Limb (tissue), 2 donors: ENCODE measurements at regions not wholly inside any gene's neighbourhood (a gene's known extent, or its start where the extent isn't known, plus 50 kb on each side); places are given as distances from the start of the nearest gene placed in this dataset.
"Not testable (repeated sequence)": the region's sequence is repeated elsewhere in the genome, so short reads cannot be mapped to it uniquely, and the experiment has no call there.

Source experiments
- DNase-seq, 2 donors: peaks; one replicate each; pipeline ENCODE4 v3.0.0-alpha.2; 2016; ENCODE audit errors: extremely low spot score in 2 of 2

DNA sequence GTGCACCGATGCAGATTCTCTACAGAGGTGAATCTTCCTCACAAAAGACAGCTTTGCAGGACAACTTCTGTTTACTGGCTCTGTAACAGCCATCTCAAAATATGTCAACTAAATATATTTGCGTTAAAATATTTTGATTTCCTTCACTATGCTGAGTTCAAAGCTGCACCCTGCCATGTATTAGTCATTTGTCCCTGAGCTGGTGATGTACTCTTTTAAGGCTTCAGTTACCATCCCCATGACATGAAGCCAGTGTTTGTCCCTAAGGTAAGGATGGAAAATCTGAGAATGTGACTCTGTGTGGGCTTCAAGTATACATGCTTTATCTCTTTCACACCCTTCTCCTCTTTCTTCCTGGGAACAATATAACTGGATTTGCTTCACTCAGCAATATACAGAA is 70.2 kb upstream of the BTG3 start:
- DNase-seq = no peak

DNA sequence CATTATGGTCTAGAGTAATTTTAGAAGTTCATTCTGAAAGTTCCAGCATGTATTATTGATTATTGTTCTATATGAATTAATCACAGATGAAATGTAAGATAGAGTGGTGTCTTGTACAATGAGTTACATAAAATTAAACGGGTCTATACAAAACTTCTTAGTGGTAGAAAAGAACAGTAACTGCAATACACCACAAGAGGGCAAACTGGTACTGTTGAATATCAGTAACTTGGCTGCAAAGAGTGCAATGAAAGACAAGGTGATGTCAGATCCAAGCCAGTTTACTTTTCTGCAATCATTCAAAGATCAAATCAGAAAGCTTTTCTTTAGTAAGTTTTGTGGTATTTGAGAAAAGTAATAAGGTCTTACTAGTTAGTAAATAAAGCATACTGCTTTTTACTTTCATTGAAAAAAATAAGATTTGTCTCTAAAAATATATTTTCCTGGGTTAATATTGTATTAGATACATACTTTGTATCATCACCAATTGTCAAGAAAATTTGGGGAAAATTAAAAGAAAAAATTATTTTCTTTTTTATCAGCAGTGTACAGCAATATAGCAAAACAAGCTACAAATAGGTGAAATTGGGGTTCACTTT is 66.4 kb upstream of the BTG3 start:
- peak in 1 of 2 donors; percentile 84 for DNase-seq

DNA sequence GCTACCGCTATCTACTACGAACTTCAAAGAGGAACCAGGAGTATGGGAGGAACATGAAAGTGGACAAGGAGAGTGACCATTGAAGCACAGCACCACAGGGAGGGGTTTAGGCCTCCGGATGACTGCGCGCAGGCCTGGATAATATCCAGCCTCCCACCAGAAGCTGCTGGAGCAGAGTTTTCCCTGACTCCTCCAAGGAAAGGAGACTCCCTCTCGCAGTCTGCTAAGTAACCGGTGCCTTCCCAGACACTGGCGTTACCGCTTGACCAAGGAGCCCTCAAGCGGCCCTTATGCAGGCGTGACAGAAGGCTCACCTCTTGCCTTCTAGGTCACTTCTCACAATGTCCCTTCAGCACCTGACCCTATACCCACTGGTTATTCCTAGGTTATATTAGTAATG is 64.2 kb upstream of the BTG3 start:
- not testable (repeated sequence) for DNase-seq

- no peak for DNase-seq
These were observed 61.4 kb upstream of the BTG3 start for GRCh38 chr21:17674106-17674505.

DNA sequence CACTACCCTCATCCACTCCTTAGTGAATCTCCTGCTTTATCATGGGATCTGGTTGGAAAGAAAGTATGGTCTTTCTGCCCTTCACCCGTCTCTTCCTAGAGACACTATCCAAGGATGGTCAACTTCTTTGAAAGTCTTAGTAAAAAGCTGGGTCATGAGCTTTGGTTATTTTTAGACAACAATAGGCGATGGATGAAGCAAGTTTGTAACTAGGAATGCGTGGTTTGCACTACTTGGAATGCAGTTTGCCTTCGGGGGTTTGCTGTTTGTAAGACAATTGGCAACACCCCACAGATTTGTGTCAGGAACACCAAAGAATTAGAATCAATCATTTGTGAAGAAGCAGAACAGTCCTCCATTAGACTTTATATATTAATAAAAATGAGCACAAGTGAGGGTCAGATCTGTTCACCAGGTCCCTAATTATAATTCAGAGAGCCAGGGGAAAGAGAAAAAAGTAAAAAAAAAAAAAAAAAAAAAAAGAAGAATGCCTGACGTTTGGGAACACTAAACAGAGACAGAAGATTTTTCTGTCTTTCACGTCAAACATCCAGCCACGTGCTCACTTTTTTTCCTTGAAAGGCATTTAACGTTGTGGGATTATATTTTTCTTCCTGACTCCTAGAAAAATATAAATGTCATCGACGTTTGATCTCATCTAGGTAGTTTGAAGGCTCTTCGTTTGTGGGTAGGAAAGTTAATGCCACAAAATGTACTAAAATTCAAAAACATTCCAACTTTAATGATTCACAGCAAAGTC is 60.7 kb upstream of the BTG3 start:
- peak in 1 of 2 donors; percentile 30 for DNase-seq

- DNase-seq = no peak
These were observed 59.0 kb upstream of the BTG3 start for GRCh38 chr21:17671733-17672132.

GRCh38 chr21:17668479-17669140 is 55.9 kb upstream of the BTG3 start:
- DNase-seq = no peak

- DNase-seq = no peak
These were observed 54.6 kb upstream of the BTG3 start for GRCh38 chr21:17667256-17667655.
